ENCODE measurements at regions not wholly inside any gene's neighbourhood (a gene's known extent, or its start where the extent isn't known, plus 50 kb on each side); places are given as distances from the start of the nearest gene placed in this dataset.

GRCh38 chr11:131109257-131109656 lies 193.0 kb upstream of the SNX19 start:
- DNase-seq = peak; percentile 65
- H3K18ac ChIP-seq (ENCODE audit: low read length) = no peak overlapping the region

GRCh38 chr11:131109790-131110189 lies 193.5 kb upstream of the SNX19 start:
- Histone ChIP-seq H4K5ac (ENCODE audit: low read length) (no peak overlapping the region), H2AK5ac (ENCODE audit: low read length) (no peak overlapping the region), H3K18ac (ENCODE audit: low read length) (no peak overlapping the region)

More at GRCh38 chr11:131109257-131109656, 193.0 kb upstream of the SNX19 start:
- Histone ChIP-seq H3K56ac (ENCODE audit: low read length) (no peak overlapping the region), H3K23ac (ENCODE audit: low read length) (no peak overlapping the region), H2BK5ac (ENCODE audit: low read length) (no peak overlapping the region), H2BK120ac (ENCODE audit: low read depth, low read length) (no peak overlapping the region), H2BK15ac (replicated peaks; ENCODE audit: low read depth) (no peak overlapping the region), H3K79me2 (ENCODE audit: control insufficient read depth, insufficient read depth, low read length) (no peaks in the 10 kb centered on the region), H3K27me3 (ENCODE audit: insufficient read depth, low read length, poor library complexity) (no peaks in the 10 kb centered on the region), H3K36me3 (ENCODE audit: control insufficient read depth, insufficient read depth, low read length) (no peaks in the 10 kb centered on the region), H2AK5ac (ENCODE audit: low read length) (no peak overlapping the region), H4K5ac (ENCODE audit: low read length) (no peak overlapping the region), H3K4ac (ENCODE audit: low read depth, low read length) (no peak overlapping the region), H3K4me2 (ENCODE audit: low read length) (no peak overlapping the region), H3K4me1 (ENCODE audit: control insufficient read depth, low read depth, low read length) (no peaks in the 10 kb centered on the region), H3K27ac (ENCODE audit: low read depth, low read length) (no peak overlapping the region), H3K9ac (ENCODE audit: low read length) (no peak overlapping the region), H3K79me1 (ENCODE audit: low read length) (no peaks in the 10 kb centered on the region), H3K4me3 (ENCODE audit: low read length) (no peak overlapping the region), H4K8ac (ENCODE audit: low read depth, low read length) (no peak overlapping the region)
- WGBS (ENCODE audit: extremely low coverage, insufficient coverage, low lambda C conversion rate) = no CpG with 5 or more reads among the region's 4 CpGs

GRCh38 chr11:131111775-131112174 lies 195.5 kb upstream of the SNX19 start:
- H3K4me2 ChIP-seq (ENCODE audit: low read length) = no peak overlapping the region
- no peak overlapping the region for H2BK5ac ChIP-seq (ENCODE audit: low read length)
- H3K56ac ChIP-seq (ENCODE audit: low read length) = no peak overlapping the region
- H3K79me1 ChIP-seq (ENCODE audit: low read length) = no peaks in the 10 kb centered on the region
- no peaks in the 10 kb centered on the region for H3K4me1 ChIP-seq (ENCODE audit: control insufficient read depth, low read depth, low read length)
- no peak overlapping the region for H4K5ac ChIP-seq (ENCODE audit: low read length)
- no peak overlapping the region for H2AK5ac ChIP-seq (ENCODE audit: low read length)
- WGBS (ENCODE audit: extremely low coverage, insufficient coverage, low lambda C conversion rate) = no CpG with 5 or more reads among the region's 4 CpGs
- DNase-seq = no peak
- H3K4me3 ChIP-seq (ENCODE audit: low read length) = no peak overlapping the region
- H3K4ac ChIP-seq (ENCODE audit: low read depth, low read length) = no peak overlapping the region
- H4K8ac ChIP-seq (ENCODE audit: low read depth, low read length) = no peak overlapping the region
- H3K27me3 ChIP-seq (ENCODE audit: insufficient read depth, low read length, poor library complexity) = no peaks in the 10 kb centered on the region
- no peak overlapping the region for H3K23ac ChIP-seq (ENCODE audit: low read length)
- H3K27ac ChIP-seq (ENCODE audit: low read depth, low read length) = no peak overlapping the region
- H3K18ac ChIP-seq (ENCODE audit: low read length) = no peak overlapping the region
- no peak overlapping the region for H2BK15ac ChIP-seq (replicated peaks; ENCODE audit: low read depth)
- H3K9ac ChIP-seq (ENCODE audit: low read length) = no peak overlapping the region
- no peaks in the 10 kb centered on the region for H3K79me2 ChIP-seq (ENCODE audit: control insufficient read depth, insufficient read depth, low read length)
- H3K36me3 ChIP-seq (ENCODE audit: control insufficient read depth, insufficient read depth, low read length) = no peaks in the 10 kb centered on the region
- no peak overlapping the region for H2BK120ac ChIP-seq (ENCODE audit: low read depth, low read length)

More at GRCh38 chr11:131109790-131110189, 193.5 kb upstream of the SNX19 start:
- no peak overlapping the region for H3K9ac ChIP-seq (ENCODE audit: low read length)
- no peaks in the 10 kb centered on the region for H3K79me2 ChIP-seq (ENCODE audit: control insufficient read depth, insufficient read depth, low read length)
- no peak overlapping the region for H4K8ac ChIP-seq (ENCODE audit: low read depth, low read length)
- DNase-seq = no peak
- no peak overlapping the region for H3K23ac ChIP-seq (ENCODE audit: low read length)
- H3K79me1 ChIP-seq (ENCODE audit: low read length) = no peaks in the 10 kb centered on the region
- no peak overlapping the region for H3K4me3 ChIP-seq (ENCODE audit: low read length)
- H3K4me2 ChIP-seq (ENCODE audit: low read length) = no peak overlapping the region
- WGBS (ENCODE audit: extremely low coverage, insufficient coverage, low lambda C conversion rate) = no CpG with 5 or more reads among the region's 5 CpGs
- no peak overlapping the region for H2BK120ac ChIP-seq (ENCODE audit: low read depth, low read length)
- H3K27me3 ChIP-seq (ENCODE audit: insufficient read depth, low read length, poor library complexity) = no peaks in the 10 kb centered on the region
- H2BK5ac ChIP-seq (ENCODE audit: low read length) = no peak overlapping the region
- H2BK15ac ChIP-seq (replicated peaks; ENCODE audit: low read depth) = no peak overlapping the region
- no peak overlapping the region for H3K56ac ChIP-seq (ENCODE audit: low read length)
- no peak overlapping the region for H3K27ac ChIP-seq (ENCODE audit: low read depth, low read length)
- H3K4ac ChIP-seq (ENCODE audit: low read depth, low read length) = no peak overlapping the region
- H3K36me3 ChIP-seq (ENCODE audit: control insufficient read depth, insufficient read depth, low read length) = no peaks in the 10 kb centered on the region
- H3K4me1 ChIP-seq (ENCODE audit: control insufficient read depth, low read depth, low read length) = no peaks in the 10 kb centered on the region

GRCh38 chr11:131118247-131118646 lies 202.0 kb upstream of the SNX19 start:
- Histone ChIP-seq H2BK120ac (ENCODE audit: low read depth, low read length) (no peak overlapping the region), H3K9ac (ENCODE audit: low read length) (no peak overlapping the region), H3K4me3 (ENCODE audit: low read length) (no peak overlapping the region), H4K8ac (ENCODE audit: low read depth, low read length) (no peak overlapping the region), H3K79me2 (ENCODE audit: control insufficient read depth, insufficient read depth, low read length) (no peaks in the 10 kb centered on the region), H3K4me2 (ENCODE audit: low read length) (no peak overlapping the region), H3K27me3 (ENCODE audit: insufficient read depth, low read length, poor library complexity) (no peaks in the 10 kb centered on the region), H3K23ac (ENCODE audit: low read length) (no peak overlapping the region), H3K36me3 (ENCODE audit: control insufficient read depth, insufficient read depth, low read length) (no peaks in the 10 kb centered on the region), H3K18ac (ENCODE audit: low read length) (no peak overlapping the region), H2BK5ac (ENCODE audit: low read length) (no peak overlapping the region), H3K56ac (ENCODE audit: low read length) (no peak overlapping the region), H3K4me1 (ENCODE audit: control insufficient read depth, low read depth, low read length) (no peaks in the 10 kb centered on the region), H3K27ac (ENCODE audit: low read depth, low read length) (no peak overlapping the region), H2BK15ac (replicated peaks; ENCODE audit: low read depth) (no peak overlapping the region), H2AK5ac (ENCODE audit: low read length) (no peak overlapping the region), H3K4ac (ENCODE audit: low read depth, low read length) (no peak overlapping the region), H4K5ac (ENCODE audit: low read length) (no peak overlapping the region), H3K79me1 (ENCODE audit: low read length) (no peaks in the 10 kb centered on the region)
- DNase-seq = no peak
- no CpG with 5 or more reads among the region's 3 CpGs for WGBS (ENCODE audit: extremely low coverage, insufficient coverage, low lambda C conversion rate)

- Histone ChIP-seq H2BK15ac (replicated peaks; ENCODE audit: low read depth) (no peak overlapping the region), H3K9ac (ENCODE audit: low read length) (no peak overlapping the region), H4K8ac (ENCODE audit: low read depth, low read length) (no peak overlapping the region), H2AK5ac (ENCODE audit: low read length) (no peak overlapping the region), H2BK120ac (ENCODE audit: low read depth, low read length) (no peak overlapping the region), H3K36me3 (ENCODE audit: control insufficient read depth, insufficient read depth, low read length) (no peaks in the 10 kb centered on the region), H4K5ac (ENCODE audit: low read length) (no peak overlapping the region), H3K18ac (ENCODE audit: low read length) (no peak overlapping the region), H3K4me3 (ENCODE audit: low read length) (no peak overlapping the region), H3K27me3 (ENCODE audit: insufficient read depth, low read length, poor library complexity) (no peaks in the 10 kb centered on the region), H3K23ac (ENCODE audit: low read length) (no peak overlapping the region), H3K79me2 (ENCODE audit: control insufficient read depth, insufficient read depth, low read length) (no peaks in the 10 kb centered on the region), H3K27ac (ENCODE audit: low read depth, low read length) (no peak overlapping the region), H3K79me1 (ENCODE audit: low read length) (no peaks in the 10 kb centered on the region), H3K56ac (ENCODE audit: low read length) (no peak overlapping the region), H3K4ac (ENCODE audit: low read depth, low read length) (no peak overlapping the region), H2BK5ac (ENCODE audit: low read length) (no peak overlapping the region), H3K4me2 (ENCODE audit: low read length) (no peak overlapping the region), H3K4me1 (ENCODE audit: control insufficient read depth, low read depth, low read length) (no peaks in the 10 kb centered on the region)
- no CpG with 5 or more reads among the region's 7 CpGs for WGBS (ENCODE audit: extremely low coverage, insufficient coverage, low lambda C conversion rate)
- peak; percentile 32 for DNase-seq
Observed at GRCh38 chr11:131121426-131122333, 205.4 kb upstream of the SNX19 start.

All from mesendoderm (in vitro differentiated cells).